ENCODE measurements at regions not wholly inside any gene's neighbourhood (a gene's known extent, or its start where the extent isn't known, plus 50 kb on each side); places are given as distances from the start of the nearest gene placed in this dataset.

DNA sequence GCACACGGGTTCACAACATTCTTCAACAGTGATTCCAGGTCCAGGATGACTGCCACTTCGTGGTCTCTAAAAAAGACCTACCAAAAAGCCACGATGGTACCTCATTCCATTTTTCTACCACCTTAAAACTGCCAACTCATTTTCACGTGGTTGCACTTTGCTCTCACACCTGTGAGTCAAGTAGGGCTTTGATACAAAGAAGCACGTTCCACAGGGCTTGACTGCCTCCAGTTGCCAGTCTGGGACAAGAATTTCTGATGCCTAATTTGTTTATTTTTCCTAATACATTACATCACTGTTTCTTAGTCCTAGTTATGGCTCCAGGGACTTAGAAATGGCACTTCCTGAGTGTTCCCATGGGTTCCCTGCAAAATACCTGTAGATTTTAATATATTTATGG, 911.6 kb upstream of the EEF2KMT start:
- H3K36me3 ChIP-seq (ENCODE audit: control insufficient read depth, insufficient read depth, low read length): no peaks in the 10 kb centered on the region
- H3K4me3 Mint-ChIP-seq: no peak overlapping the region
- no peak overlapping the region for H3K27ac Mint-ChIP-seq
- no peak overlapping the region for H3K4me3 ChIP-seq (ENCODE audit: low read depth, low read length)
- H3K36me3 Mint-ChIP-seq: no peaks in the 10 kb centered on the region
- DNase-seq (no peak), ATAC-seq (ENCODE audit: low read depth in 2 of 2) (no peak)
- peaks cover 3 to 5% (median 4%) of the 10 kb centered on the region in 7 donors for H3K9me3 Mint-ChIP-seq
- no peaks in the 10 kb centered on the region for H3K27me3 Mint-ChIP-seq
- no peaks in the 10 kb centered on the region for H3K4me1 ChIP-seq (ENCODE audit: control insufficient read depth, insufficient read depth, low read length, poor library complexity, severe bottlenecking)
- H3K4me1 Mint-ChIP-seq: no peaks in the 10 kb centered on the region
- no peaks in the 10 kb centered on the region for H3K27me3 ChIP-seq (ENCODE audit: control insufficient read depth, insufficient read depth, low read length)
- H3K9me3 ChIP-seq (ENCODE audit: control insufficient read depth in 2 of 2, low read length in 2 of 2): no peaks in the 10 kb centered on the region
- H3K27ac ChIP-seq (ENCODE audit: insufficient read depth, low read length, poor library complexity, severe bottlenecking): no peak overlapping the region

DNA sequence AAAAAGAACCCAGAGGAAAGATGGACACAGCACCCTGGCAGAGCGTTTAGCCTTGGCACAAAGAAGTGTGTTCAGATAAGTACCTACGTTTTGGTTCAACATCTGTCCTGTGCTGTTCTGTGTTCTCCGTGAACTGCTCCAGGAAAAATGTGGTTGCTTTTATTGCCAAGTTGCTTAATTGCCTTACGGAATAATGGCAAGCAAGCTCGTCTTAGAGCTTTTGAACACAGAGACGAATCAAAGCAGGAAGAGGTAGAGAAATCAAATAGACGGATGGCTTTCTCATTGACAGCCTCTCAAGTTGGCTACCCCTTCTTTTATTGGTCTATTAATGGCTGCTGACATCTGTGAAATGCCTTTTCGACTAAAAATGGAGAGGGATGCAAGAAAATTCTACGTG, 911.1 kb upstream of the EEF2KMT start:
- no peak overlapping the region for H3K27ac Mint-ChIP-seq
- no peaks in the 10 kb centered on the region for H3K4me1 Mint-ChIP-seq
- Histone ChIP-seq H3K4me3 (ENCODE audit: low read depth, low read length) (no peak overlapping the region), H3K9me3 (ENCODE audit: control insufficient read depth in 2 of 2, low read length in 2 of 2) (no peaks in the 10 kb centered on the region), H3K27me3 (ENCODE audit: control insufficient read depth, insufficient read depth, low read length) (no peaks in the 10 kb centered on the region), H3K36me3 (ENCODE audit: control insufficient read depth, insufficient read depth, low read length) (no peaks in the 10 kb centered on the region), H3K4me1 (ENCODE audit: control insufficient read depth, insufficient read depth, low read length, poor library complexity, severe bottlenecking) (no peaks in the 10 kb centered on the region), H3K27ac (ENCODE audit: insufficient read depth, low read length, poor library complexity, severe bottlenecking) (no peak overlapping the region)
- no peak overlapping the region for H3K4me3 Mint-ChIP-seq
- no peaks in the 10 kb centered on the region for H3K27me3 Mint-ChIP-seq
- no peak for DNase-seq
- ATAC-seq (ENCODE audit: low read depth in 2 of 2): no peak
- H3K9me3 Mint-ChIP-seq: peaks cover 0 to 5% (median 4%) of the 10 kb centered on the region in 7 donors
- no peaks in the 10 kb centered on the region for H3K36me3 Mint-ChIP-seq

DNA sequence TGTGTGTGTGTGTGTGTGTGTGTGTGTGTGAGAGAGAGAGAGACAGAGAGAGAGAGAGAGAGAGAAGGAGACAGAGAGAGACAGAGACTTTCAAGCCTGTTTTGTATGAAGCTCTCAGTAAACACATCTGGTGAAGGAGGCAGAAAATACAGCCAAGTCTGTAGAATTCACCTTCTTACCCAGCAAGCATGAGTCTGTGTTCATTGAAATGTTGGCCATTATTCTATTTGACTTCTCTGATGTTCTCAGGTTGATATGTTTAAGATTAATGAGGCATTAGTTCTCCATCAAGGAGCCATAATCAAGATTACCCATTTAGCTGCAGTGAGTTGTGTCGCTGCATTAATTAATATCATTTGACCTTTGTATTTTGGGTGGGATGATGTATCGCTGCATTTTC, 895.8 kb upstream of the EEF2KMT start:
- H3K36me3 ChIP-seq (ENCODE audit: control insufficient read depth, insufficient read depth, low read length): no peaks in the 10 kb centered on the region
- Mint-ChIP-seq H3K4me1 (no peaks in the 10 kb centered on the region), H3K36me3 (no peaks in the 10 kb centered on the region), H3K27me3 (peaks cover 5% of the 10 kb centered on the region), H3K4me3 (no peak overlapping the region), H3K9me3 (peaks cover 0 to 20% (median 2%) of the 10 kb centered on the region in 7 donors), H3K27ac (no peak overlapping the region)
- H3K4me1 ChIP-seq (ENCODE audit: control insufficient read depth, insufficient read depth, low read length, poor library complexity, severe bottlenecking): no peaks in the 10 kb centered on the region
- no peaks in the 10 kb centered on the region for H3K27me3 ChIP-seq (ENCODE audit: control insufficient read depth, insufficient read depth, low read length)
- no peak overlapping the region for H3K4me3 ChIP-seq (ENCODE audit: low read depth, low read length)
- ATAC-seq (ENCODE audit: low read depth in 2 of 2) (no peak), DNase-seq (no peak)
- no peak overlapping the region for H3K27ac ChIP-seq (ENCODE audit: insufficient read depth, low read length, poor library complexity, severe bottlenecking)
- no peaks in the 10 kb centered on the region for H3K9me3 ChIP-seq (ENCODE audit: control insufficient read depth in 2 of 2, low read length in 2 of 2)

DNA sequence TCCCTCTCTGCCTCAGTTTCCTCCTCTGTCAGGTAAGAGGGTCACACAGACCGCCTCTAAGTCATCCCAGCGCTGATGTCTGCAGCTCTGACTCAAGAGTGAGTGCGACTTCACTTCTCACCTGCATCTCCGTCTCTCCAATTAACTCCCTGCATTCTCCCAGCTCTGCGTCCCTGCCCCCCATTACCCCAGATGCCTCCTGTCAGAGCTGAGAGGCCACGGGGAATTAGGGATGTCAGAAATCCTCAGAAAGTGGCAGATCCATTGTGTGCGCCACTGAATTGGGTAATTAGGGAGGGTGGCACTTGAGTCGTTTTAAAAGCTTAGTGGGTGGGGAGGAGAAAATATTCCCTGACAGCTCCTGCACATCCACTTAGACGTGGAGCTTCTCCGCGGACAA, 885.4 kb upstream of the EEF2KMT start:
- Mint-ChIP-seq H3K36me3 (no peaks in the 10 kb centered on the region), H3K27ac (no peak overlapping the region), H3K27me3 (no peaks in the 10 kb centered on the region), H3K4me3 (no peak overlapping the region), H3K9me3 (peaks cover 0 to 16% (median 3%) of the 10 kb centered on the region in 7 donors), H3K4me1 (no peaks in the 10 kb centered on the region)
- H3K4me1 ChIP-seq (ENCODE audit: control insufficient read depth, insufficient read depth, low read length, poor library complexity, severe bottlenecking): no peaks in the 10 kb centered on the region
- H3K4me3 ChIP-seq (ENCODE audit: low read depth, low read length): no peak overlapping the region
- ATAC-seq (ENCODE audit: low read depth in 2 of 2): no peak
- no peaks in the 10 kb centered on the region for H3K36me3 ChIP-seq (ENCODE audit: control insufficient read depth, insufficient read depth, low read length)
- H3K27ac ChIP-seq (ENCODE audit: insufficient read depth, low read length, poor library complexity, severe bottlenecking): no peak overlapping the region
- no peaks in the 10 kb centered on the region for H3K27me3 ChIP-seq (ENCODE audit: control insufficient read depth, insufficient read depth, low read length)
- DNase-seq: no peak
- H3K9me3 ChIP-seq (ENCODE audit: control insufficient read depth in 2 of 2, low read length in 2 of 2): no peaks in the 10 kb centered on the region

DNA sequence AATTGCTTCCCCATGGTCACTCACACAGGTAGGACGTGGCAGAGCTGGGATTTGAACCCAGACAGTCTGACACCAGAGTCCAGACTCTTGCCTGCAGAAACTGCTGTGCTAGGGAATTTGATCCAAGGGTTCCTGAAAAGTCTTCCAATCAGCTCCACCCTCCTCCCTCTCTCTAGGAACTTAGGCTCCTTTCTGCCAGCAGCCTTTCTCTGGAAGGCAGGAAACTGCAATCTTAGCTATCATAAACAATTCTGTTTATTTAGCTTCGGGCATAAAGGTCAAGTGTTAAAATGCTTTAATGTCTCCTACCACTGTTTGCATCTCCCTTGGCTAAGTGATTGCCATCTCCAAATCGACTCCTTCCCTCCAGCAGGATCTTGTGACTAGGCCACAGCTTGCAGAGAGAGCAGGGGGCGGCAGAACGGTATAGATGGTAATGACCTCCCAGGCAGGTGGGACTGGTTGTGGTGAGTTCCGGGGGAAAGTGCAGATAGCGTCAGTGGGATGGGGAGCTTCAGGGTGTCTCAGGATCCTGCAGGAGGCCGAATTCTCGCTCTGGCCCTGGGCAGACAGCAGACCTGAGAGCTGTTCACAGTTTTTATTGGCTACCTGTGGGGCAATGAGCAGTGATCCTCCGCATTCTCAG, 882.4 kb upstream of the EEF2KMT start:
- no peak overlapping the region for H3K27ac Mint-ChIP-seq
- H3K27me3 Mint-ChIP-seq: no peaks in the 10 kb centered on the region
- H3K4me1 Mint-ChIP-seq: no peaks in the 10 kb centered on the region
- peaks cover 0 to 16% (median 6%) of the 10 kb centered on the region in 7 donors for H3K9me3 Mint-ChIP-seq
- ATAC-seq (ENCODE audit: low read depth in 2 of 2) (no peak), DNase-seq (no peak)
- H3K4me3 ChIP-seq (ENCODE audit: low read depth, low read length): no peak overlapping the region
- no peak overlapping the region for H3K27ac ChIP-seq (ENCODE audit: insufficient read depth, low read length, poor library complexity, severe bottlenecking)
- H3K27me3 ChIP-seq (ENCODE audit: control insufficient read depth, insufficient read depth, low read length): no peaks in the 10 kb centered on the region
- H3K4me3 Mint-ChIP-seq: no peak overlapping the region
- H3K36me3 ChIP-seq (ENCODE audit: control insufficient read depth, insufficient read depth, low read length): no peaks in the 10 kb centered on the region
- no peaks in the 10 kb centered on the region for H3K36me3 Mint-ChIP-seq
- H3K4me1 ChIP-seq (ENCODE audit: control insufficient read depth, insufficient read depth, low read length, poor library complexity, severe bottlenecking): no peaks in the 10 kb centered on the region
- H3K9me3 ChIP-seq (ENCODE audit: control insufficient read depth in 2 of 2, low read length in 2 of 2): no peaks in the 10 kb centered on the region

DNA sequence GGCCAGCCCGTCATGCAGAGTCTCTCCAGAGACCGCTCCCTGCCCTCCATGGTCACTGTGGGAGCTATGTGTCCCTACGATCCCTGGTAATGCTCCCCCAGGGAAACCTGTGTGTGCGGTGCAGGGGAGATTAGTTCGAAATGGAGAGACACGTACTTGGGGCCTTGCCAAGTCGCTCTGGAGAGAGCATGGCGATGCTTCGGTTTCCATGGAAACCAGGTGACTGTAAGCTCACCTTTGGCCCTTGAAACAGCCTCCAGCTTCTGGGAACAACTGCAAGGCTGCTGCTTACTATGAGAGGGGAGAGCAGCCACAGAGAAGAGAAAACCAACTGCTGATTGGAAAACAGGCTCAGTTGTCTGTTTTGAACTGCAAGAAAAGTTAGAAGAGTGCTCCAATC, 879.7 kb upstream of the EEF2KMT start:
- no peak for DNase-seq
- Mint-ChIP-seq H3K27me3 (no peaks in the 10 kb centered on the region), H3K36me3 (no peaks in the 10 kb centered on the region), H3K27ac (no peak overlapping the region), H3K4me1 (no peaks in the 10 kb centered on the region), H3K9me3 (peaks cover 0 to 14% (median 5%) of the 10 kb centered on the region in 7 donors), H3K4me3 (no peak overlapping the region)
- Histone ChIP-seq H3K4me3 (ENCODE audit: low read depth, low read length) (no peak overlapping the region), H3K27ac (ENCODE audit: insufficient read depth, low read length, poor library complexity, severe bottlenecking) (no peak overlapping the region), H3K36me3 (ENCODE audit: control insufficient read depth, insufficient read depth, low read length) (no peaks in the 10 kb centered on the region), H3K9me3 (ENCODE audit: control insufficient read depth in 2 of 2, low read length in 2 of 2) (no peaks in the 10 kb centered on the region), H3K27me3 (ENCODE audit: control insufficient read depth, insufficient read depth, low read length) (no peaks in the 10 kb centered on the region), H3K4me1 (ENCODE audit: control insufficient read depth, insufficient read depth, low read length, poor library complexity, severe bottlenecking) (no peaks in the 10 kb centered on the region)
- no peak for ATAC-seq (ENCODE audit: low read depth in 2 of 2)

DNA sequence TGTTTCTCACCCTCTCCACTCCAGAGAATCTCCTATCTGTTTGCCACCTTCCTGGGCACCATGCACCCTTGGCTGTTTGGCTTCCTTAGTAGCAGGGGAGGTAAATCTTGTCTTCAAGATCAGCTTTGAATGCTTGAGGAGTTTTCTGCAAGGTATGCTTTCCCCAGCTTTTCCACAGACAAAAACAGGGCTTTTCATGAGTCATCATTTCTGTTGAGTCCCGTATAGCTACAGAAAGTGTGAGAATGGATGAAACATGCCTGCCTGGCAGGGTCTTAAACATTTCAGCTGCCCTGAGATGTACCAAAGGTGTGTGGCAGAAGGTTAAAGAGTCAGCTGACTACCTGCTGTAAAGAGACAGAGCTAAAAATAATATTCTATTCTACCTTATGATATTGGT, 875.2 kb upstream of the EEF2KMT start:
- H3K4me1 Mint-ChIP-seq: no peaks in the 10 kb centered on the region
- Histone ChIP-seq H3K4me1 (ENCODE audit: control insufficient read depth, insufficient read depth, low read length, poor library complexity, severe bottlenecking) (no peaks in the 10 kb centered on the region), H3K27me3 (ENCODE audit: control insufficient read depth, insufficient read depth, low read length) (no peaks in the 10 kb centered on the region), H3K4me3 (ENCODE audit: low read depth, low read length) (no peak overlapping the region), H3K36me3 (ENCODE audit: control insufficient read depth, insufficient read depth, low read length) (no peaks in the 10 kb centered on the region), H3K9me3 (ENCODE audit: control insufficient read depth in 2 of 2, low read length in 2 of 2) (no peaks in the 10 kb centered on the region), H3K27ac (ENCODE audit: insufficient read depth, low read length, poor library complexity, severe bottlenecking) (no peak overlapping the region)
- no peaks in the 10 kb centered on the region for H3K36me3 Mint-ChIP-seq
- H3K9me3 Mint-ChIP-seq: peaks cover under 1 to 18% (median 5%) of the 10 kb centered on the region in 7 donors
- ATAC-seq (ENCODE audit: low read depth in 2 of 2): no peak
- no peak for DNase-seq
- H3K4me3 Mint-ChIP-seq: no peak overlapping the region
- H3K27me3 Mint-ChIP-seq: no peaks in the 10 kb centered on the region
- no peak overlapping the region for H3K27ac Mint-ChIP-seq

DNA sequence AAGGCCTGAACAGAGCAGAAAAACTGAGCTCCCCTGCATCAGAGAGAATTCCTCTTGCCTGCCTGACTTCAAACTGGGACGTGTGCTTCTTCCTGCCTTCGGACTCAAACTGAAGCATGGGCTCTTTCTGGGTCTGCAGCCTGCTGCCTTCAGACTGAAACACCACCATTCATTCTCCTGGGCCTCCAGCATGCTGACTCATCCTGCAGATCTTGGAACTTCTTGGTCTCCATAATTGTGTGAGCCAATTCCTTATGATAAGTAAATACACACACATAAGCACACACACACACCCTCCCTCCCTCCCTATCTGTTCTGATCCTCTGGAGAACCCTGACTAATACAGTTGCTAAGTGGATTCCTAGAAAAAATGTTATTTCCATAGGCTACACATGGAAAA, 874.3 kb upstream of the EEF2KMT start:
- Histone ChIP-seq H3K9me3 (ENCODE audit: control insufficient read depth in 2 of 2, low read length in 2 of 2) (no peaks in the 10 kb centered on the region), H3K27me3 (ENCODE audit: control insufficient read depth, insufficient read depth, low read length) (no peaks in the 10 kb centered on the region), H3K4me3 (ENCODE audit: low read depth, low read length) (no peak overlapping the region), H3K4me1 (ENCODE audit: control insufficient read depth, insufficient read depth, low read length, poor library complexity, severe bottlenecking) (no peaks in the 10 kb centered on the region), H3K36me3 (ENCODE audit: control insufficient read depth, insufficient read depth, low read length) (no peaks in the 10 kb centered on the region), H3K27ac (ENCODE audit: insufficient read depth, low read length, poor library complexity, severe bottlenecking) (no peak overlapping the region)
- no peaks in the 10 kb centered on the region for H3K4me1 Mint-ChIP-seq
- peaks cover 1 to 18% (median 5%) of the 10 kb centered on the region in 7 donors for H3K9me3 Mint-ChIP-seq
- ATAC-seq (ENCODE audit: low read depth in 2 of 2) (no peak), DNase-seq (no peak)
- no peaks in the 10 kb centered on the region for H3K36me3 Mint-ChIP-seq
- no peak overlapping the region for H3K4me3 Mint-ChIP-seq
- no peaks in the 10 kb centered on the region for H3K27me3 Mint-ChIP-seq
- H3K27ac Mint-ChIP-seq: no peak overlapping the region
